ENCODE measurements at regions not wholly inside any gene's neighbourhood (a gene's known extent, or its start where the extent isn't known, plus 50 kb on each side); places are given as distances from the start of the nearest gene placed in this dataset.

GRCh38 chr4:132683957-132684356, 465.1 kb upstream of the PCDH10 start:
- no peaks in the 10 kb centered on the region for H3K27me3 ChIP-seq (ENCODE audit: control insufficient read depth in 3 of 3, insufficient read depth in 3 of 3, low read length in 2 of 3)
- H3K9me3 ChIP-seq (ENCODE audit: control insufficient read depth in 4 of 4, insufficient read depth in 3 of 4, low read length in 3 of 4): peaks cover 0 to 2% (median 0%) of the 10 kb centered on the region in 4 donors
- no peak for TF ChIP-seq CTCF (IDR thresholded peaks at IDR 0.05; ENCODE audit: control extremely low read depth, extremely low read depth)
- no peaks in the 10 kb centered on the region for H3K36me3 ChIP-seq (ENCODE audit: control insufficient read depth in 4 of 4, insufficient read depth in 4 of 4, low read length in 4 of 4)
- no peaks in the 10 kb centered on the region for H3K4me1 ChIP-seq (ENCODE audit: control insufficient read depth in 5 of 5, insufficient read depth in 5 of 5, low read length in 5 of 5)
- DNase-seq (no peak), ATAC-seq (ENCODE audit: insufficient read depth, low FRiP score) (no peak)
- H3K9ac ChIP-seq (ENCODE audit: insufficient read depth in 1 of 2, low read length in 2 of 2): no peak overlapping the region
- no peak overlapping the region for H3K27ac ChIP-seq (ENCODE audit: low read depth in 1 of 2, low read length in 1 of 2)
- no peak overlapping the region for H3K4me3 ChIP-seq

GRCh38 chr4:132691026-132691425, 458.1 kb upstream of the PCDH10 start:
- 57 to 67% methylated on average over 2 of the region's 2 CpGs for WGBS, 2 donors
- Histone ChIP-seq H3K27me3 (ENCODE audit: control insufficient read depth in 3 of 3, insufficient read depth in 3 of 3, low read length in 2 of 3) (no peaks in the 10 kb centered on the region), H3K36me3 (ENCODE audit: control insufficient read depth in 4 of 4, insufficient read depth in 4 of 4, low read length in 4 of 4) (no peaks in the 10 kb centered on the region), H3K4me3 (no peak overlapping the region), H3K4me1 (ENCODE audit: control insufficient read depth in 5 of 5, insufficient read depth in 5 of 5, low read length in 5 of 5) (no peaks in the 10 kb centered on the region), H3K27ac (ENCODE audit: low read depth in 1 of 2, low read length in 1 of 2) (no peak overlapping the region), H3K9ac (ENCODE audit: insufficient read depth in 1 of 2, low read length in 2 of 2) (no peak overlapping the region), H3K9me3 (ENCODE audit: control insufficient read depth in 4 of 4, insufficient read depth in 3 of 4, low read length in 3 of 4) (peaks cover 0 to 6% (median 0%) of the 10 kb centered on the region in 4 donors)
- DNase-seq: no peak
- no peak for TF ChIP-seq CTCF (IDR thresholded peaks at IDR 0.05; ENCODE audit: control extremely low read depth, extremely low read depth)
- ATAC-seq (ENCODE audit: insufficient read depth, low FRiP score): no peak

GRCh38 chr4:132691668-132692067, 457.4 kb upstream of the PCDH10 start:
- WGBS, 2 donors: 35 to 60% methylated on average over 2 of the region's 2 CpGs
- no peaks in the 10 kb centered on the region for H3K36me3 ChIP-seq (ENCODE audit: control insufficient read depth in 4 of 4, insufficient read depth in 4 of 4, low read length in 4 of 4)

More at GRCh38 chr4:132691668-132692067, 457.4 kb upstream of the PCDH10 start:
- Histone ChIP-seq H3K4me1 (ENCODE audit: control insufficient read depth in 5 of 5, insufficient read depth in 5 of 5, low read length in 5 of 5) (no peaks in the 10 kb centered on the region), H3K9me3 (ENCODE audit: control insufficient read depth in 4 of 4, insufficient read depth in 3 of 4, low read length in 3 of 4) (peaks cover 0 to 6% (median 0%) of the 10 kb centered on the region in 4 donors), H3K9ac (ENCODE audit: insufficient read depth in 1 of 2, low read length in 2 of 2) (no peak overlapping the region), H3K27me3 (ENCODE audit: control insufficient read depth in 3 of 3, insufficient read depth in 3 of 3, low read length in 2 of 3) (no peaks in the 10 kb centered on the region), H3K4me3 (no peak overlapping the region), H3K27ac (ENCODE audit: low read depth in 1 of 2, low read length in 1 of 2) (no peak overlapping the region)
- TF ChIP-seq CTCF (IDR thresholded peaks at IDR 0.05; ENCODE audit: control extremely low read depth, extremely low read depth): no peak
- no peak for DNase-seq
- ATAC-seq (ENCODE audit: insufficient read depth, low FRiP score): no peak
